ENCODE measurements at regions not wholly inside any gene's neighbourhood (a gene's known extent, or its start where the extent isn't known, plus 50 kb on each side); places are given as distances from the start of the nearest gene placed in this dataset.
"Not testable (repeated sequence)": the region's sequence is repeated elsewhere in the genome, so short reads cannot be mapped to it uniquely, and the experiment has no call there.

DNA sequence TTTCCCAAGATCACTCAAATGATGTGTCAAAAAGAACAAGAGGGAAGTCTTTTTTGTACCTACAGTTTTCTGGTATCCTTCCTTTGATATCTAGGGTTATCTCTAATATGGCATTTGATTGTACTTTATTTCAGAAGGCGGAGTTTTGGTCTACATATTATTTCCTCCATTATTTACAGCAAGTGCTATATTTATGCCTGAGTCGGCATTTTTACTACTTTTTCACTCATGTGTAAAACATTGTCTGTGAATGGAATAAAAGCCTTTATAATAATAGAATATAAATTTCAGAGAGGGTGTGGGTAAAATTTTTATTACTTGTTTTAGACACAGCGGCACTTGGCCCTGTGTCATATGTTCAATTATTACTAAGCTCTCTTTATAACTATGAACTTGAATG, 398.4 kb downstream of the BCKDHB start:
- DNase-seq (ENCODE audit: low spot score): no peak
- in situ Hi-C loops (cut with MboI; ENCODE audit: low pct_unique_long_range_greater_than_20kb, low sequenced_read_pairs, unreplicated experiment): no loop called here
- TF ChIP-seq, protein P1, sequence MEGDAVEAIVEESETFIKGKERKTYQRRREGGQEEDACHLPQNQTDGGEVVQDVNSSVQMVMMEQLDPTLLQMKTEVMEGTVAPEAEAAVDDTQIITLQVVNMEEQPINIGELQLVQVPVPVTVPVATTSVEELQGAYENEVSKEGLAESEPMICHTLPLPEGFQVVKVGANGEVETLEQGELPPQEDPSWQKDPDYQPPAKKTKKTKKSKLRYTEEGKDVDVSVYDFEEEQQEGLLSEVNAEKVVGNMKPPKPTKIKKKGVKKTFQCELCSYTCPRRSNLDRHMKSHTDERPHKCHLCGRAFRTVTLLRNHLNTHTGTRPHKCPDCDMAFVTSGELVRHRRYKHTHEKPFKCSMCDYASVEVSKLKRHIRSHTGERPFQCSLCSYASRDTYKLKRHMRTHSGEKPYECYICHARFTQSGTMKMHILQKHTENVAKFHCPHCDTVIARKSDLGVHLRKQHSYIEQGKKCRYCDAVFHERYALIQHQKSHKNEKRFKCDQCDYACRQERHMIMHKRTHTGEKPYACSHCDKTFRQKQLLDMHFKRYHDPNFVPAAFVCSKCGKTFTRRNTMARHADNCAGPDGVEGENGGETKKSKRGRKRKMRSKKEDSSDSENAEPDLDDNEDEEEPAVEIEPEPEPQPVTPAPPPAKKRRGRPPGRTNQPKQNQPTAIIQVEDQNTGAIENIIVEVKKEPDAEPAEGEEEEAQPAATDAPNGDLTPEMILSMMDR (IDR thresholded peaks at IDR 0.05; ENCODE audit: extremely low read depth, insufficient read depth, missing control alignments): no peak

DNA sequence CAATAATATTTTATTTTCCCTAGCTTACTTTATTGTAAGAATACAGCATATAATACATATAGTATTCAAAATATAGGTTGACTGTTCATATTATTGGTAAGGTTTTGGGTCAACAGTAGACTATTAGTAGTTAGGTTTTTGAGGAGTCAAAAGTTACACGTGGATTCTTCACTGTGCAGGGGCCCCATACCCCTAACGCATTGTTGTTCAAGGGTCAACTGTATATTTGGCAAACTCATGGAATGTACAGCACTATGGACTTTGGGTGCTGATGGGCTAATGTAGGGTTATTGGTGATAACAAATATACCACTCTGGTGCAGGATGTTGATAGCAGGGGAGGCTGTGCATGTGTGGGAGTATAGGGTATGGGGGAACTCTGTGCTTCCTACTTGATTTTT, 397.2 kb downstream of the BCKDHB start:
- no peak for DNase-seq (ENCODE audit: low spot score)
- TF ChIP-seq, protein P1 (IDR thresholded peaks at IDR 0.05; ENCODE audit: extremely low read depth, insufficient read depth, missing control alignments): no peak
- in situ Hi-C loops (cut with MboI; ENCODE audit: low pct_unique_long_range_greater_than_20kb, low sequenced_read_pairs, unreplicated experiment): no loop called here

DNA sequence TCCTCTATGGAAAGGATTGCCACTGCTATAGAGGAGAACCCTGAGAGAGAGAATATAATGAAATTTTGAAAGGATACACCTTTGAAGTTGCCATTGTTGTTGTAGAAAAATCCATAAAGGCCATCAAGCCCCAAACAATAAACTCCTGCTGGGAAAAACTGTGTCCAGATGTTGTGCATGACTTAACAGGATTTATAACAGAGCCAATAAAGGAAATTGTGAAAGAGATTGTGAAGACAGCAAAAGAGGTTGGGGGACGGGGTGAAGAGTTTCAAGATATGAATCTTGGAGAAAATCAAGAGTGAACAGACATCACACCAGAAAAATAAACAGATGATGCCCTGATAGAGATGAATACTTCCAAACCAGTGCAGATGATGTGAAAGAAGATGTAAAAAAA, 396.4 kb downstream of the BCKDHB start:
- in situ Hi-C loops (cut with MboI; ENCODE audit: low pct_unique_long_range_greater_than_20kb, low sequenced_read_pairs, unreplicated experiment): no loop called here
- TF ChIP-seq, protein P1 (IDR thresholded peaks at IDR 0.05; ENCODE audit: extremely low read depth, insufficient read depth, missing control alignments): no peak
- no peak for DNase-seq (ENCODE audit: low spot score)

DNA sequence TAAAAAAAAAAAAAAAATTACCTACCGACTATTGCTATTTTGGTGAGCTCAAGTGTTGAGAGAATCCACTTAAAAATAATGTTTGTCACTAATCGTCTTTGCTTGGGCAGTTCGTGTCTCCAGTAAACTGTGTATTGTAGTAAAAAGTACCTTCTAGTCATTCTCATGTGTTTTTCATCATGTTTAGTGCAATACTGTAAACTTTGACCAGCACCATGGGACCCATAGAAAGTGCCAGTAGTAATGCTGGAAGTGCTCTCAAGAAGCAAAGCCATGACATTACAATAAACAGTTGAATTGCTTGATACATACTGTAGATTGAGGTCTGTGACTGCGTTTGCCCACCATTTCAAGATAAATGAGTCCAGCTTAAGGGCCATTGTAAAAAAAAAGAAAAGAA, 395.2 kb downstream of the BCKDHB start:
- in situ Hi-C loops (cut with MboI; ENCODE audit: low pct_unique_long_range_greater_than_20kb, low sequenced_read_pairs, unreplicated experiment): no loop called here
- TF ChIP-seq, protein P1 (IDR thresholded peaks at IDR 0.05; ENCODE audit: extremely low read depth, insufficient read depth, missing control alignments): no peak
- DNase-seq (ENCODE audit: low spot score): no peak

DNA sequence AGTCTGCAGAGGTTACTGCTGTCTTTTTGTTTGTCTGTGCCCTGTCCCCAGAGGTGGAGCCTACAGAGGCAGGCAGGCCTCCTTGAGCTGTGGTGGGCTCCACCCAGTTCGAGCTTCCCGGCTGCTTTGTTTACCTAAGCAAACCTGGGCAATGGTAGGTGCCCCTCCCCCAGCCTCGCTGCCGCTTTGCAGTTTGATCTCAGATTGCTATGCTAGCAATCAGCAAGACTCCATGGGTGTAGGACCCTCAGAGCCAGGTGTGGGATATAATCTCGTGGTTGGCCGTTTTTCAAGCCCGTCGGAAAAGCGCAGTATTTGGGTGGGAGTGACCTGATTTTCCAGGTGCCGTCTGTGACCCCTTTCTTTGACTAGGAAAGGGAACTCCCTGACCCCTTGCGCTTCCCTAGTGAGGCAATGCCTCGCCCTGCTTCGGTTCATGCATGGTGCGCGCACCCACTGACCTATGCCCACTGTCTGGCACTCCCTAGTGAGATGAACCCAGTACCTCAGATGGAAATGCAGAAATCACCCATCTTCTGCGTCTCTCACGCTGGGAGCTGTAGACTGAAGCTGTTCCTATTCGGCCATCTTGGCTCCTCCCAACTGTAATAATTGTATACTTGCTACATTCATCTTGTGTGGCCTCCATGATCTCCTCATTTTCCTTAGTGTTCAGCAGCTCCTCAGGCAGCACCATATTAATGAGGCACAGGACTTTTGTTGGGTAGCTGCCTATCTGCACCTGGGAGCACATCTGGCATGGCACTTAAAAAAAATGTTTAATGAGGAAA, 391.4 kb downstream of the BCKDHB start:
- in situ Hi-C loops (cut with MboI; ENCODE audit: low pct_unique_long_range_greater_than_20kb, low sequenced_read_pairs, unreplicated experiment); DNase-seq (ENCODE audit: low spot score): not testable (repeated sequence)

DNA sequence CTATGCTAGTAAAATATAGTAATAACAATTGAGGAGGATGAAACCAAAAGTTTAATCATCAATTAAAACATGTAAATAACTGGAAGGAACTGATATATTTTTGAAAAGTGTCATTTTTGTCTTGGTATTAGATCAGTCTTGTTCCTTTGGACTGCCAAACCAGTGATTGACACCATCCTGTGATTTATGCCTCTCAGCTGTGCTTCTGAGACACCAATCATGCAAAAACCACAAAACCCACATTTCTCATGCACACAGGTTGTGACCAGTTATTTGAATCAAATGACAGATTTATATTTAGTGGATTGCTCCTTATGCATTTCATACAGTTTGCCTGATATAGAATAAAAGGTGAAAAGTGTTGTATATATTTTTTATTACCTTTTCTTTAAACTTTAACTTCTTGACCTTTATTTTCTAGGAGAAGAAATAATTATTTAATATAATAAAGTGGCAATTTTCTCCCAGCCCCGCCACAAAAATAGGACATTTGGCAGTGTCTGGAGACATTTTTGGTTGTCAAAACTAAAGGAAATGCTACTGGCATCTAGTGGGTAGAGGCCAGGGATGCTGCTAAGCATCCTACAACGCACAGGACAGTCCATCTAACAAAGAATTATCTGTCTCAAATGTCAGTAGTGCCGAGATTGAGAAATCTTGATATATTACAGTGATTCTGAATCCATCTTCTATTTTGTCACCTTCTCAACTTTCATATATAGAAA, 383.6 kb downstream of the BCKDHB start:
- no peak for DNase-seq (ENCODE audit: low spot score)
- TF ChIP-seq, protein P1 (IDR thresholded peaks at IDR 0.05; ENCODE audit: extremely low read depth, insufficient read depth, missing control alignments): no peak
- in situ Hi-C loops (cut with MboI; ENCODE audit: low pct_unique_long_range_greater_than_20kb, low sequenced_read_pairs, unreplicated experiment): no loop called here

DNA sequence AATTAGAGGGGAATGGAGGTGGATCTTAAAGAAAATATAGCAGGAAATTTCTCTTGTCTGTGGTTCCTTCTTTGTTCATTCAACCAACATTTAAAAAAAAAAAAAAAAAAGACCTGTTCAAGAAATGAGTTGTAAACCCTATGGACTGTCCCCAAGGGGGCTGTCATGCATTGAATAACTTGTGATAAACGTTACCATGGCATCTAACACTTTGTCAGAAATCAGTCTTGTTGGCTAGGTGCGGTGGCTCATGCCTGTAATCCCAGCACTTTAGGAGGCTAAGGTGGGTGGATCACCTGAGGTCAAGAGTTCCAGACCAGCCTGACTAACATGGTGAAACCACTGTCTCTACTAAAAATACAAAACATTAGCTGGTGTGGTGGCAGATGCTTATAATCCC, 381.7 kb downstream of the BCKDHB start:
- in situ Hi-C loops (cut with MboI; ENCODE audit: low pct_unique_long_range_greater_than_20kb, low sequenced_read_pairs, unreplicated experiment): no loop called here
- TF ChIP-seq, protein P1 (IDR thresholded peaks at IDR 0.05; ENCODE audit: extremely low read depth, insufficient read depth, missing control alignments): no peak

DNA sequence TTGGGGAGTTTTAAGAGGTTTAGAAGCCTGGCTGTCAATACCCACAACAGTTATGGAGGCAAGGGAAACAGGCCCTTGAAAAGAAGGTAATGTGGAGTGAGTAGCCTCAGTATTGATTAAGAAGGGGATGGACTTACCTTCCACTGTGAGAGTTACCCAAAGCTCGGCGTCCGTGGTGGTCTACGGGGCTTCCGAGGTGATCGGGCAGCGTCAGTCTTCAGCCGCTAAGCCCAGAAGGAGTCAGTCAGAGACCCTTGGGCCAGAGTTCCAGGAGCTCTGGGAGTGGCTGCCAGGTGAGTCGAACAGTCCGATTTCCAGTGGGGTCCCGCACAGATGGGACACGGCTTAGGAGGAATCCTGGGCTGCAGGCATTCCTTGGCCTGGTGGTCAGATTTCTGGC, 379.0 kb downstream of the BCKDHB start:
- in situ Hi-C loops (cut with MboI; ENCODE audit: low pct_unique_long_range_greater_than_20kb, low sequenced_read_pairs, unreplicated experiment); DNase-seq (ENCODE audit: low spot score): not testable (repeated sequence)

More for the DNA sequence above, 381.7 kb downstream of the BCKDHB start:
- peak; percentile 24 for DNase-seq (ENCODE audit: low spot score)

Data from GM13977 (cell line).